ENCODE measurements at regions not wholly inside any gene's neighbourhood (a gene's known extent, or its start where the extent isn't known, plus 50 kb on each side); places are given as distances from the start of the nearest gene placed in this dataset.
"Not testable (repeated sequence)": the region's sequence is repeated elsewhere in the genome, so short reads cannot be mapped to it uniquely, and the experiment has no call there.

DNA sequence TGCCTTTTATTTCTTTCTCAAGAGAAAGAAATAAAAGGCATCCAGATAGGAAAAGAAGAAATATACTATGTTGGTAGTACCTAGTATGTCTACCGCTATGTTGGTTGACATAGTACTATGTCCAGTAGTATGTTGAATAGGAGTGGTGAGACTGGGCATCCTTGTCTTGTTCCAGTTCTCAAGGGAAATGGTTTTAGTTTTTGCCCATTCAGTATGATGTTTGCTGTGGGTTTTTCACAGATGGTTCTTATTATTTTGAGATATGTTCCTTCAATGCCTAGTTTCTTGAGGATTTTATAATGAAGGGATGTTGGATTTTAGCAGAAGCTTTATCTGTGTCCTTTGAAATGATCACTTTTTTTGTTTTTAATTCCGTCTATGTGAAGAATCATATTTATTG is 53.0 kb upstream of the CSNK1A1L start:
- DNase-seq (ENCODE audit: low spot score), result no peak

DNA sequence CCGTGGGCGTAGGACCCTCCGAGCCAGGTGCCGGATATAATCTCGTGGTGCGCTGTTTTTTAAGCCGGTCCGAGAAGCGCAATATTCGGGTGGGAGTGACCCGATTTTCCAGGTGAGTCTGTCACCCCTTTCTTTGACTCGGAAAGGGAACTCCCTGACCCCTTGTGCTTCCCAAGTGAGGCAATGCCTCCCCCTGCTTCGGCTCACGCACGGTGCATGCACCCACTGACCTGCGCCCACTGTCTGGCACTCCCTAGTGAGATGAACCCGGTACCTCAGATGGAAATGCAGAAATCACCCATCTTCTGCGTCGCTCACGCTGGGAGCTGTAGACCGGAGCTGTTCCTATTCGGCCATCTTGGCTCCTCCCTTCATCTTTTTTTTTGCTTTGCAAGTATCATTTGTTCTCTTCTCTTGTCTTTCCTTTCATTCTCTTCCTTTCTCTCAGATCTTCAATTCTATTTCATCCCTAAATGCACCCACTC is 50.2 kb upstream of the CSNK1A1L start:
- not testable (repeated sequence) for DNase-seq (ENCODE audit: low spot score)

All from D341Med (cell line).